Activated naive CD4-positive, alpha-beta T cell treated with anti-CD3 and anti-CD28 coated beads for 36 hours (primary cell): ENCODE measurements at regions not wholly inside any gene's neighbourhood (a gene's known extent, or its start where the extent isn't known, plus 50 kb on each side); places are given as distances from the start of the nearest gene placed in this dataset.

ENCODE experiments used
- CTCF ChIA-PET: fragments of 350-600 bp; sonication (Branson Sonifier 250); formaldehyde crosslinking; loops from one replicate; lab custom pipeline; 2021; ENCODE audit warnings: antibody characterized with exemption; lab: Charles Lee
- DNase-seq: peaks from one replicate; pipeline ENCODE4 v3.0.0-alpha.2; 2020
- H3K27ac Mint-ChIP-seq: one replicate; pipeline ENCODE4 v1.8.0; 2021; ENCODE audit warnings: mild to moderate bottlenecking, mixed read lengths
- H3K27me3 Mint-ChIP-seq: one replicate; pipeline ENCODE4 v1.8.0; 2021; ENCODE audit warnings: low read depth, mixed read lengths
- H3K36me3 Mint-ChIP-seq: one replicate; pipeline ENCODE4 v1.8.0; 2021; ENCODE audit warnings: low read depth, mixed read lengths
- H3K4me1 Mint-ChIP-seq: one replicate; pipeline ENCODE4 v1.8.0; 2021; ENCODE audit warnings: low read depth, mixed read lengths
- H3K4me3 Mint-ChIP-seq: one replicate; pipeline ENCODE4 v1.8.0; 2021; ENCODE audit warnings: mild to moderate bottlenecking, moderate library complexity, mixed read lengths
- H3K9me3 Mint-ChIP-seq: one replicate; pipeline ENCODE4 v1.8.0; 2021; ENCODE audit warnings: mixed read lengths
- intact Hi-C: fragments of 100-400 bp; cut with micrococcal nuclease; formaldehyde crosslinking; loops from one replicate; pipeline ENCODE4 v1.15.1; 2023

- DNase-seq = no peak
- Mint-ChIP-seq H3K4me3 (no peak overlapping the region), H3K9me3 (no peaks in the 10 kb centered on the region)
These were observed 74.3 kb upstream of the VGLL2 start for GRCh38 chr6:117191009-117191408.

GRCh38 chr6:117191448-117191847 is 73.9 kb upstream of the VGLL2 start:
- Mint-ChIP-seq H3K9me3 (no peaks in the 10 kb centered on the region), H3K27ac (no peak overlapping the region), H3K36me3 (no peaks in the 10 kb centered on the region), H3K4me1 (no peaks in the 10 kb centered on the region), H3K27me3 (no peaks in the 10 kb centered on the region), H3K4me3 (no peak overlapping the region)
- intact Hi-C loops = no loop called here
- CTCF ChIA-PET = no interaction called here
- no peak for DNase-seq

More at GRCh38 chr6:117191009-117191408, 74.3 kb upstream of the VGLL2 start:
- no peak overlapping the region for H3K27ac Mint-ChIP-seq
- intact Hi-C loops = no loop called here
- CTCF ChIA-PET = no interaction called here
- no peaks in the 10 kb centered on the region for H3K36me3 Mint-ChIP-seq
- H3K4me1 Mint-ChIP-seq = no peaks in the 10 kb centered on the region
- no peaks in the 10 kb centered on the region for H3K27me3 Mint-ChIP-seq

- CTCF ChIA-PET = no interaction called here
- Mint-ChIP-seq H3K36me3 (no peaks in the 10 kb centered on the region), H3K4me1 (no peaks in the 10 kb centered on the region), H3K27me3 (no peaks in the 10 kb centered on the region), H3K27ac (no peak overlapping the region), H3K9me3 (no peaks in the 10 kb centered on the region), H3K4me3 (no peak overlapping the region)
- DNase-seq = no peak
- intact Hi-C loops = no loop called here
These were observed 71.1 kb upstream of the VGLL2 start for GRCh38 chr6:117194271-117194670.

GRCh38 chr6:117194978-117195377 is 70.4 kb upstream of the VGLL2 start:
- intact Hi-C loops = no loop called here
- Mint-ChIP-seq H3K36me3 (no peaks in the 10 kb centered on the region), H3K27me3 (no peaks in the 10 kb centered on the region), H3K27ac (no peak overlapping the region), H3K4me3 (no peak overlapping the region), H3K9me3 (no peaks in the 10 kb centered on the region), H3K4me1 (no peaks in the 10 kb centered on the region)
- no peak for DNase-seq
- CTCF ChIA-PET = no interaction called here

GRCh38 chr6:117195728-117196127 is 69.6 kb upstream of the VGLL2 start:
- no peaks in the 10 kb centered on the region for H3K27me3 Mint-ChIP-seq
- CTCF ChIA-PET = no interaction called here
- no peak for DNase-seq
- intact Hi-C loops = no loop called here
- H3K9me3 Mint-ChIP-seq = no peaks in the 10 kb centered on the region
- H3K27ac Mint-ChIP-seq = no peak overlapping the region
- H3K4me3 Mint-ChIP-seq = no peak overlapping the region
- no peaks in the 10 kb centered on the region for H3K36me3 Mint-ChIP-seq
- H3K4me1 Mint-ChIP-seq = no peaks in the 10 kb centered on the region

- DNase-seq = no peak
- CTCF ChIA-PET = interaction anchor here (0.6 kb wide), 1 partner anchor 327 kb away, joined by 3 read pairs; no protein-coding TSS in a partner anchor
These were observed 65.3 kb upstream of the VGLL2 start for GRCh38 chr6:117200067-117200466.

GRCh38 chr6:117204903-117205302 is 60.5 kb upstream of the VGLL2 start:
- no peaks in the 10 kb centered on the region for H3K4me1 Mint-ChIP-seq
- no peak for DNase-seq
- H3K36me3 Mint-ChIP-seq = no peaks in the 10 kb centered on the region
- H3K9me3 Mint-ChIP-seq = peaks cover 1% of the 10 kb centered on the region
- intact Hi-C loops = no loop called here
- no peak overlapping the region for H3K4me3 Mint-ChIP-seq
- no peak overlapping the region for H3K27ac Mint-ChIP-seq
- CTCF ChIA-PET = no interaction called here
- peaks cover 2% of the 10 kb centered on the region for H3K27me3 Mint-ChIP-seq

More at GRCh38 chr6:117200067-117200466, 65.3 kb upstream of the VGLL2 start:
- Mint-ChIP-seq H3K27me3 (no peaks in the 10 kb centered on the region), H3K27ac (no peak overlapping the region), H3K9me3 (no peaks in the 10 kb centered on the region), H3K4me1 (no peaks in the 10 kb centered on the region), H3K4me3 (no peak overlapping the region), H3K36me3 (no peaks in the 10 kb centered on the region)
- intact Hi-C loops = no loop called here

GRCh38 chr6:117205876-117206275 is 59.5 kb upstream of the VGLL2 start:
- Mint-ChIP-seq H3K27ac (no peak overlapping the region), H3K9me3 (peaks cover 1% of the 10 kb centered on the region), H3K4me1 (no peaks in the 10 kb centered on the region), H3K27me3 (peaks cover 2% of the 10 kb centered on the region), H3K36me3 (no peaks in the 10 kb centered on the region), H3K4me3 (no peak overlapping the region)
- intact Hi-C loops = no loop called here
- CTCF ChIA-PET = no interaction called here
- no peak for DNase-seq

- CTCF ChIA-PET = no interaction called here
- intact Hi-C loops = no loop called here
- DNase-seq = no peak
- H3K4me3 Mint-ChIP-seq = no peak overlapping the region
- no peaks in the 10 kb centered on the region for H3K36me3 Mint-ChIP-seq
- H3K27me3 Mint-ChIP-seq = peaks cover 2% of the 10 kb centered on the region
- no peaks in the 10 kb centered on the region for H3K4me1 Mint-ChIP-seq
- peaks cover 1% of the 10 kb centered on the region for H3K9me3 Mint-ChIP-seq
- no peak overlapping the region for H3K27ac Mint-ChIP-seq
These were observed 58.8 kb upstream of the VGLL2 start for GRCh38 chr6:117206522-117206921.

- DNase-seq = no peak
- CTCF ChIA-PET = no interaction called here
- Mint-ChIP-seq H3K27me3 (peaks cover 2% of the 10 kb centered on the region), H3K9me3 (peaks cover 1% of the 10 kb centered on the region), H3K4me3 (no peak overlapping the region), H3K4me1 (no peaks in the 10 kb centered on the region), H3K36me3 (no peaks in the 10 kb centered on the region), H3K27ac (no peak overlapping the region)
- intact Hi-C loops = no loop called here
These were observed 58.2 kb upstream of the VGLL2 start for GRCh38 chr6:117206944-117207687.

GRCh38 chr6:117210279-117210678 is 55.1 kb upstream of the VGLL2 start:
- no peak overlapping the region for H3K27ac Mint-ChIP-seq
- DNase-seq = no peak
- no peaks in the 10 kb centered on the region for H3K36me3 Mint-ChIP-seq
- no peaks in the 10 kb centered on the region for H3K4me1 Mint-ChIP-seq
- H3K9me3 Mint-ChIP-seq = peaks cover 1% of the 10 kb centered on the region
- H3K27me3 Mint-ChIP-seq = peaks cover 2% of the 10 kb centered on the region
- no peak overlapping the region for H3K4me3 Mint-ChIP-seq
- CTCF ChIA-PET = no interaction called here
- intact Hi-C loops = no loop called here

GRCh38 chr6:117215353-117216090 is 49.8 kb upstream of the VGLL2 start:
- intact Hi-C loops = no loop called here
- DNase-seq = no peak
- Mint-ChIP-seq H3K4me3 (no peak overlapping the region), H3K27me3 (no peaks in the 10 kb centered on the region), H3K4me1 (no peaks in the 10 kb centered on the region), H3K9me3 (no peaks in the 10 kb centered on the region), H3K36me3 (no peaks in the 10 kb centered on the region), H3K27ac (no peak overlapping the region)
- CTCF ChIA-PET = no interaction called here
